ENCODE measurements at regions not wholly inside any gene's neighbourhood (a gene's known extent, or its start where the extent isn't known, plus 50 kb on each side); places are given as distances from the start of the nearest gene placed in this dataset.
"Not testable (repeated sequence)": the region's sequence is repeated elsewhere in the genome, so short reads cannot be mapped to it uniquely, and the experiment has no call there.

GRCh38 chr9:41643571-41644279 lies 454.6 kb upstream of the ZNG1F start:
- CTCF ChIA-PET; H3K27me3 Mint-ChIP-seq; H3K9me3 Mint-ChIP-seq (ENCODE audit: low read depth); H3K36me3 Mint-ChIP-seq; H3K27ac Mint-ChIP-seq; H3K4me1 Mint-ChIP-seq: not testable (repeated sequence)
- DNase-seq (peak; percentile 63), ATAC-seq (peak; percentile 84)
- peak overlapping the region; percentile 45 for H3K4me3 Mint-ChIP-seq

- H3K36me3 Mint-ChIP-seq; DNase-seq; H3K27ac Mint-ChIP-seq; H3K4me3 Mint-ChIP-seq; H3K27me3 Mint-ChIP-seq; H3K4me1 Mint-ChIP-seq; H3K9me3 Mint-ChIP-seq (ENCODE audit: low read depth); ATAC-seq; CTCF ChIA-PET: not testable (repeated sequence)
These were observed 444.6 kb upstream of the ZNG1F start for GRCh38 chr9:41633726-41634125.

- H3K4me1 Mint-ChIP-seq; DNase-seq; CTCF ChIA-PET; H3K36me3 Mint-ChIP-seq; H3K4me3 Mint-ChIP-seq; H3K9me3 Mint-ChIP-seq (ENCODE audit: low read depth); H3K27me3 Mint-ChIP-seq; H3K27ac Mint-ChIP-seq; ATAC-seq: not testable (repeated sequence)
These were observed 434.5 kb upstream of the ZNG1F start for GRCh38 chr9:41623666-41624065.

GRCh38 chr9:41619254-41619653 lies 430.1 kb upstream of the ZNG1F start:
- DNase-seq; H3K27ac Mint-ChIP-seq; ATAC-seq; H3K27me3 Mint-ChIP-seq; H3K9me3 Mint-ChIP-seq (ENCODE audit: low read depth); H3K36me3 Mint-ChIP-seq; H3K4me1 Mint-ChIP-seq; CTCF ChIA-PET; H3K4me3 Mint-ChIP-seq: not testable (repeated sequence)

- H3K4me3 Mint-ChIP-seq, H3K27me3 Mint-ChIP-seq, CTCF ChIA-PET: not testable (repeated sequence)
These were observed 417.9 kb upstream of the ZNG1F start for GRCh38 chr9:41606961-41607547.

GRCh38 chr9:41565572-41565971 lies 376.5 kb upstream of the ZNG1F start:
- H3K27ac Mint-ChIP-seq; H3K9me3 Mint-ChIP-seq (ENCODE audit: low read depth); H3K36me3 Mint-ChIP-seq; ATAC-seq; CTCF ChIA-PET; H3K4me3 Mint-ChIP-seq; H3K4me1 Mint-ChIP-seq; H3K27me3 Mint-ChIP-seq; DNase-seq: not testable (repeated sequence)

More at GRCh38 chr9:41606961-41607547, 417.9 kb upstream of the ZNG1F start:
- not testable (repeated sequence) for ATAC-seq; DNase-seq; H3K9me3 Mint-ChIP-seq (ENCODE audit: low read depth); H3K36me3 Mint-ChIP-seq; H3K4me1 Mint-ChIP-seq; H3K27ac Mint-ChIP-seq

All from activated CD8-positive, alpha-beta memory T cell treated with anti-CD3 and anti-CD28 coated beads, Interleukin-2, amount 10 ng/mL, durations not matched to agents 7 days and 5 days (primary cell).